GM18858 (cell line): ENCODE measurements at regions not wholly inside any gene's neighbourhood (a gene's known extent, or its start where the extent isn't known, plus 50 kb on each side); places are given as distances from the start of the nearest gene placed in this dataset.

ENCODE experiments used
- ATAC-seq: cut with Tn5 transposase; IDR thresholded peaks from one replicate; pipeline ENCODE4 v1.9.1; 2021; ENCODE audit not compliant: unreplicated experiment

- no peak for ATAC-seq
Measured at GRCh38 chrX:118878977-118879376, 55.4 kb downstream of the ZCCHC12 start.

GRCh38 chrX:118879586-118879985 lies 56.0 kb downstream of the ZCCHC12 start:
- ATAC-seq: no peak

- no peak for ATAC-seq
Measured at GRCh38 chrX:118883994-118884393, 60.4 kb downstream of the ZCCHC12 start.

GRCh38 chrX:118884552-118885138 lies 61.0 kb downstream of the ZCCHC12 start:
- no peak for ATAC-seq

GRCh38 chrX:118893923-118894322 lies 70.3 kb downstream of the ZCCHC12 start:
- ATAC-seq: no peak

GRCh38 chrX:118901991-118902390 lies 72.4 kb upstream of the LONRF3 start:
- no peak for ATAC-seq

GRCh38 chrX:118904218-118904617 lies 70.2 kb upstream of the LONRF3 start:
- peak; percentile 80 for ATAC-seq

GRCh38 chrX:118904664-118905063 lies 69.8 kb upstream of the LONRF3 start:
- ATAC-seq: no peak
